Kidney glomerular epithelial cell (primary cell): ENCODE measurements at regions not wholly inside any gene's neighbourhood (a gene's known extent, or its start where the extent isn't known, plus 50 kb on each side); places are given as distances from the start of the nearest gene placed in this dataset.

ENCODE experiments used
- DNase-seq: peaks from one replicate; lab custom pipeline; 2025; lab: John Stamatoyannopoulos, UW

- DNase-seq = no peak
These were observed 73.1 kb downstream of the IRF8 start for GRCh38 chr16:85971902-85972638.

GRCh38 chr16:85974428-85975375 lies 75.7 kb downstream of the IRF8 start:
- DNase-seq = no peak

- no peak for DNase-seq
These were observed 76.6 kb downstream of the IRF8 start for GRCh38 chr16:85975451-85975981.

- no peak for DNase-seq
These were observed 79.4 kb downstream of the IRF8 start for GRCh38 chr16:85978291-85978775.

- DNase-seq = no peak
These were observed 80.0 kb downstream of the IRF8 start for GRCh38 chr16:85978976-85979375.

- DNase-seq = no peak
These were observed 80.6 kb downstream of the IRF8 start for GRCh38 chr16:85979605-85980004.

- no peak for DNase-seq
These were observed 81.7 kb downstream of the IRF8 start for GRCh38 chr16:85980686-85981085.

- no peak for DNase-seq
These were observed 83.0 kb downstream of the IRF8 start for GRCh38 chr16:85981826-85982562.

- no peak for DNase-seq
These were observed 83.6 kb downstream of the IRF8 start for GRCh38 chr16:85982563-85982939.

- no peak for DNase-seq
These were observed 84.1 kb downstream of the IRF8 start for GRCh38 chr16:85983064-85983463.

- no peak for DNase-seq
These were observed 84.8 kb downstream of the IRF8 start for GRCh38 chr16:85983606-85984230.

- DNase-seq = no peak
These were observed 85.4 kb downstream of the IRF8 start for GRCh38 chr16:85984231-85984880.

- no peak for DNase-seq
These were observed 86.0 kb downstream of the IRF8 start for GRCh38 chr16:85984947-85985451.

- DNase-seq = no peak
These were observed 88.2 kb downstream of the IRF8 start for GRCh38 chr16:85986931-85987749.

- DNase-seq = no peak
These were observed 88.8 kb downstream of the IRF8 start for GRCh38 chr16:85987750-85988078.

GRCh38 chr16:85988306-85988705 lies 89.3 kb downstream of the IRF8 start:
- no peak for DNase-seq

- no peak for DNase-seq
These were observed 89.9 kb downstream of the IRF8 start for GRCh38 chr16:85988723-85989313.

GRCh38 chr16:85989376-85989775 lies 90.4 kb downstream of the IRF8 start:
- DNase-seq = no peak

- no peak for DNase-seq
These were observed 91.1 kb downstream of the IRF8 start for GRCh38 chr16:85989863-85990643.
